IMR-90 (cell line): ENCODE measurements at regions not wholly inside any gene's neighbourhood (a gene's known extent, or its start where the extent isn't known, plus 50 kb on each side); places are given as distances from the start of the nearest gene placed in this dataset.
"Not testable (repeated sequence)": the region's sequence is repeated elsewhere in the genome, so short reads cannot be mapped to it uniquely, and the experiment has no call there.

Source experiments
- ATAC-seq: fragments of 200-7000 bp; cut with Tn5 transposase; 2 replicates; pipeline ENCODE4 v1.9.1; 2020; ENCODE audit warnings: low read depth, mild to moderate bottlenecking, moderate library complexity
- BruUV-seq: library from RNA; stranded (reverse); fragments of 400-500 nt; replicated peaks from 2 replicates; lab custom pipeline; 2021; lab: Mats Ljungman, UMichigan
- CTCF ChIA-PET: fragments of 300-600 bp; formaldehyde crosslinking; extraction: SDS; loops from one replicate; lab custom pipeline; 2021; ENCODE audit warnings: antibody characterized with exemption; lab: Yijun Ruan, JAX
- POLR2A ChIA-PET: fragments of 300-600 bp; sonication (Branson Sonifier 250); formaldehyde crosslinking; loops from one replicate; lab custom pipeline; 2022; ENCODE audit warnings: antibody characterized with exemption; ENCODE audit not compliant: unreplicated experiment; lab: Charles Lee
- DNase-seq: peaks from one replicate; pipeline ENCODE4 v3.0.0; 2013
- H2AFZ ChIP-seq: replicated peaks from 2 replicates; pipeline ENCODE3; 2013; ENCODE audit warnings: low read length, mild to moderate bottlenecking; ENCODE audit not compliant: poor library complexity
- H2AK5ac ChIP-seq: 2 replicates; pipeline ENCODE4 v1.6.1; 2013; ENCODE audit warnings: low read depth, low read length, inconsistent platforms
- H2AK9ac ChIP-seq: replicated peaks from 2 replicates; pipeline ENCODE3; 2013; ENCODE audit warnings: mild to moderate bottlenecking, low read depth, low read length, moderate library complexity; ENCODE audit not compliant: poor library complexity
- H2BK120ac ChIP-seq: 2 replicates; pipeline ENCODE4 v1.6.1; 2013; ENCODE audit warnings: low read depth, low read length, inconsistent platforms
- H2BK15ac ChIP-seq: 3 replicates; pipeline ENCODE4 v1.6.1; 2013; ENCODE audit warnings: low read depth, low read length, inconsistent platforms
- H2BK20ac ChIP-seq: 2 replicates; pipeline ENCODE4 v1.6.1; 2013; ENCODE audit warnings: low read depth, mild to moderate bottlenecking, inconsistent platforms, low read length, moderate library complexity
- H2BK5ac ChIP-seq: 2 replicates; pipeline ENCODE4 v1.6.1; 2013; ENCODE audit warnings: mild to moderate bottlenecking, low read depth, low read length, inconsistent platforms; ENCODE audit not compliant: poor library complexity, severe bottlenecking
- H3K14ac ChIP-seq: replicated peaks from 2 replicates; pipeline ENCODE4 v1.6.1; 2013; ENCODE audit warnings: low read depth, low read length, inconsistent platforms
- H3K18ac ChIP-seq: 2 replicates; pipeline ENCODE4 v1.6.1; 2013; ENCODE audit warnings: low read depth, low read length, control low read depth
- H3K23ac ChIP-seq: 2 replicates; pipeline ENCODE4 v1.6.1; 2013; ENCODE audit warnings: low read depth, low read length, inconsistent platforms
- H3K27ac ChIP-seq: 2 replicates; pipeline ENCODE4 v1.5.1; 2013; ENCODE audit warnings: mild to moderate bottlenecking, control low read depth, low read length; ENCODE audit not compliant: insufficient read depth
- H3K27me3 ChIP-seq: 2 replicates; pipeline ENCODE4 v1.6.1; 2013; ENCODE audit warnings: low read length; ENCODE audit not compliant: control insufficient read depth, insufficient read depth
- H3K36me3 ChIP-seq: 2 replicates; pipeline ENCODE4 v1.6.1; 2013; ENCODE audit warnings: low read length, mixed read lengths; ENCODE audit not compliant: control insufficient read depth, insufficient read depth
- H3K4ac ChIP-seq: 2 replicates; pipeline ENCODE4 v1.6.1; 2013; ENCODE audit warnings: low read depth, low read length, inconsistent platforms
- H3K4me1 ChIP-seq: 2 replicates; pipeline ENCODE4 v1.6.1; 2013; ENCODE audit warnings: low read length, mixed read lengths; ENCODE audit not compliant: control insufficient read depth, insufficient read depth
- H3K4me2 ChIP-seq: 2 replicates; pipeline ENCODE4 v1.6.1; 2013; ENCODE audit warnings: low read depth, mild to moderate bottlenecking, control low read depth, low read length, moderate library complexity
- H3K4me3 ChIP-seq: 2 replicates; pipeline ENCODE4 v1.5.1; 2013; ENCODE audit warnings: low read depth, mild to moderate bottlenecking, control low read depth, low read length, moderate library complexity; ENCODE audit not compliant: insufficient read depth
- H3K56ac ChIP-seq: 2 replicates; pipeline ENCODE4 v1.6.1; 2013; ENCODE audit warnings: low read length, inconsistent platforms; ENCODE audit not compliant: insufficient read depth; ENCODE audit errors: extremely low read depth
- H3K79me1 ChIP-seq, 2 experiments: 2 replicates each; pipeline ENCODE4 v1.6.1; 2013; ENCODE audit warnings: low read length in 2 of 2, inconsistent platforms in 1 of 2, low read depth in 1 of 2
- H3K9ac ChIP-seq: 2 replicates; pipeline ENCODE4 v1.6.1; 2013; ENCODE audit warnings: low read depth, low read length, control low read depth
- H3K9me1 ChIP-seq: 2 replicates; pipeline ENCODE4 v1.6.1; 2013; ENCODE audit warnings: low read length, inconsistent platforms; ENCODE audit not compliant: insufficient read depth
- H3K9me3 ChIP-seq: 2 replicates; pipeline ENCODE4 v1.6.1; 2013; ENCODE audit warnings: low read length; ENCODE audit not compliant: control insufficient read depth, insufficient read depth
- H4K20me1 ChIP-seq: 2 replicates; pipeline ENCODE4 v1.6.1; 2013; ENCODE audit warnings: low read length, inconsistent platforms; ENCODE audit not compliant: insufficient read depth
- H4K5ac ChIP-seq: 2 replicates; pipeline ENCODE4 v1.6.1; 2013; ENCODE audit warnings: mild to moderate bottlenecking, low read depth, low read length, control low read depth
- H4K8ac ChIP-seq, 2 experiments: 2 replicates each; pipeline ENCODE4 v1.6.1; 2013; ENCODE audit warnings: low read depth in 2 of 2, low read length in 2 of 2, control low read depth in 1 of 2, inconsistent platforms in 1 of 2
- H4K91ac ChIP-seq: 2 replicates; pipeline ENCODE4 v1.6.1; 2013; ENCODE audit warnings: low read depth, low read length, inconsistent platforms; ENCODE audit not compliant: insufficient read depth
- CEBPB ChIP-seq: IDR thresholded peaks from 2 replicates; pipeline ENCODE4 v1.6.1; 2012; ENCODE audit warnings: low read depth, low read length, improper control_type of control experiment
- MXI1 ChIP-seq: IDR thresholded peaks from 2 replicates; pipeline ENCODE4 v1.6.1; 2012; ENCODE audit warnings: low read depth, mild to moderate bottlenecking, low read length, moderate library complexity, borderline replicate concordance
- WGBS, 2 experiments: methylation state at CpG; one replicate each; pipeline versions ENCODE4 v1.1.5 to v1.1.7; 2013; ENCODE audit warnings: missing lambda C conversion rate in 2 of 2; ENCODE audit not compliant: insufficient read length in 1 of 2; ENCODE audit errors: extremely low coverage in 2 of 2; 5-methylcytosine and 5-hydroxymethylcytosine counted together
- dilution Hi-C: fragments of 300-500 bp; cut with HindIII; formaldehyde crosslinking; loops from one replicate; pipeline ENCODE4 v1.14.3; 2018; ENCODE audit warnings: low sequenced_read_pairs; ENCODE audit not compliant: unreplicated experiment
- in situ Hi-C: fragments of 300-500 bp; cut with MboI; formaldehyde crosslinking; loops from 3 replicates; pipeline ENCODE4 v1.14.3; 2019; ENCODE audit warnings: low sequenced_read_pairs, inconsistent platforms, mixed read lengths
- intact Hi-C: fragments of 100-400 bp; cut with micrococcal nuclease; formaldehyde crosslinking; loops from 2 replicates; pipeline ENCODE4 v1.10.0; 2022

DNA sequence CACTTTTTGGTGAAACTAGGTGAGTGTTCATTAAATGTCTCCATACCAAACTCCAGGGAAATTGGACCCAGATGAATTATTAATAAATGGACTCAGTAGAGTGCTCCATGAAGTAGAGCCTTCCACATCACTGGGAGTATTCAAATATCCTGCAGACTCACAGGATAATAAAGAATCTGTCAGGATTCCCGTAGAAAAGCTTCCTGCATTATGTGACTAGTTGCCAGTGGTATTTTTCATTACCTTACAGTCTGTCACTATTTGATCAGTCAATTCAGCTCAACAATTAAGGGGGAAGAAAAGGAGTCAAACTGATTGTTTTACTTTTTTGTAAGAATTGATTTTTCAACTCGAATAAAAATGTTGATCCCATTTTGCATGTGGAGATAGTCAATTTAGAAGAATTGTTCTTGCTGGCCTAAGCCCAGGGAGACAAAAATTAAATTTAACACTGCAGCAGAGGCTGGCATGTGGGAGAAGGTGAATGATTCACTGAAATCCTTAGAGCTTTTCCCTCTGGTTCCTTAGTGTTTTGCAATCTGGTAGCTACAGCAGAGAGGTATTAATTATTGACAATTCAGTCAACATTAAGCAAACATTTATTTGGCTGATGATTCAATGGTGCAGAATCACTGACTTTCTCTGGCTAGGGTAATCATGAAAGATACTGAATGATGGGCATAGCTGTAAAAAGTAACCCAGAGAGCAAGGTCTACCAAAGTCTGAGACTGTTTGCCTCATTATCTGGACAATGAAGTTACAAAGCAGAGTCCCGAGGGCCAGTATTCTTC is 442.4 kb downstream of the CD83 start:
- no peak overlapping the region for H3K23ac ChIP-seq
- in situ Hi-C loops: no loop called here
- ATAC-seq (no peak), DNase-seq (peak; percentile 27)
- no peak overlapping the region for H2BK15ac ChIP-seq
- ChIA-PET CTCF (no interaction called here), POLR2A (no interaction called here)
- no peak overlapping the region for H3K4me2 ChIP-seq
- H3K18ac ChIP-seq: no peak overlapping the region
- no peak overlapping the region for H3K4me3 ChIP-seq
- no peaks in the 10 kb centered on the region for H4K20me1 ChIP-seq
- dilution Hi-C loops: no loop called here
- H3K36me3 ChIP-seq: no peaks in the 10 kb centered on the region
- WGBS, 2 experiments: no CpG with 5 or more reads among the region's 3 CpGs
- no peak overlapping the region for H3K14ac ChIP-seq
- H3K9ac ChIP-seq: no peak overlapping the region
- H3K4me1 ChIP-seq: no peaks in the 10 kb centered on the region
- BruUV-seq: no TSS peak
- H3K9me1 ChIP-seq: no peaks in the 10 kb centered on the region
- TF ChIP-seq MXI1 (no peak), CEBPB (0 out of 2 replicates have a peak, but pooled peaks have one; percentile 41)
- H4K91ac ChIP-seq: no peak overlapping the region
- no peak overlapping the region for H3K27ac ChIP-seq
- H3K27me3 ChIP-seq: peaks cover 5% of the 10 kb centered on the region
- H2AK9ac ChIP-seq: no peak overlapping the region
- no peak overlapping the region for H3K56ac ChIP-seq
- H3K9me3 ChIP-seq: no peaks in the 10 kb centered on the region
- H4K8ac ChIP-seq: no peak overlapping the region
- no peak overlapping the region for H4K5ac ChIP-seq
- intact Hi-C loops: no loop called here
- no peak overlapping the region for H2AK5ac ChIP-seq
- no peak overlapping the region for H2BK20ac ChIP-seq
- H2AFZ ChIP-seq: no peak overlapping the region
- no peaks in the 10 kb centered on the region for H3K79me1 ChIP-seq
- no peak overlapping the region for H3K4ac ChIP-seq
- no peak overlapping the region for H2BK120ac ChIP-seq
- H2BK5ac ChIP-seq: no peak overlapping the region

- H3K36me3 ChIP-seq, H3K56ac ChIP-seq, H3K4me3 ChIP-seq, H3K27ac ChIP-seq, H2AK9ac ChIP-seq, H2AK5ac ChIP-seq, H3K4me1 ChIP-seq, H2BK20ac ChIP-seq, H3K23ac ChIP-seq, H3K79me1 ChIP-seq, BruUV-seq, in situ Hi-C loops, H3K4ac ChIP-seq, H3K9ac ChIP-seq, H3K4me2 ChIP-seq, H3K18ac ChIP-seq, H2BK15ac ChIP-seq, ATAC-seq, DNase-seq, H2AFZ ChIP-seq, H3K27me3 ChIP-seq, CTCF ChIA-PET, H4K20me1 ChIP-seq, H4K8ac ChIP-seq, dilution Hi-C loops, intact Hi-C loops, H4K91ac ChIP-seq, H2BK120ac ChIP-seq, H3K9me1 ChIP-seq, H2BK5ac ChIP-seq, H3K9me3 ChIP-seq, POLR2A ChIA-PET, H4K5ac ChIP-seq, H3K14ac ChIP-seq: not testable (repeated sequence)
- WGBS, 2 experiments: no CpG with 5 or more reads among the region's 3 CpGs
Measured at GRCh38 chr6:14561563-14561962, 444.0 kb downstream of the CD83 start.
